LHCN-M2 (cell line): ENCODE measurements at regions not wholly inside any gene's neighbourhood (a gene's known extent, or its start where the extent isn't known, plus 50 kb on each side); places are given as distances from the start of the nearest gene placed in this dataset.

ENCODE experiments used
- DNase-seq: peaks from one replicate; pipeline ENCODE4 v3.0.0-alpha.2; 2012; ENCODE audit warnings: low read depth

DNA sequence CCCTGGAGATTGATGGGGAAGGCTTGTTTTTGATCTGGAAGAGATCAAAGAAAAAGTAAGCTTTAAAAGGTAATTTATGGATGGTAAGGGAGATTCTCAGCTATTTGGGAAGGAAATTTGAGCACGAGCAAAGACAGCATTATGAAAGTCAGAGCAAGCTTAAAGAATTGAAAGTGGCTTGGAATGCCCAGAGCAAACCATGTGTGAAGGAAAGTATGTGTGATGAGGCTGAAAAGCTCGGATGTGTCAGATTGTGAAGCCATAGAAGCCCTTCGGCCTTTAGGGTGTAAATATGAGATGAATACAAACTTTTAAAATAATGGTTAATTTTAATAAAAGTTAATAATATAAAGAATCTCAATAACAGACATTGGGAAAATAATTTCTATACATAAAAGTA lies 377.4 kb upstream of the DSEL start:
- DNase-seq: no peak

DNA sequence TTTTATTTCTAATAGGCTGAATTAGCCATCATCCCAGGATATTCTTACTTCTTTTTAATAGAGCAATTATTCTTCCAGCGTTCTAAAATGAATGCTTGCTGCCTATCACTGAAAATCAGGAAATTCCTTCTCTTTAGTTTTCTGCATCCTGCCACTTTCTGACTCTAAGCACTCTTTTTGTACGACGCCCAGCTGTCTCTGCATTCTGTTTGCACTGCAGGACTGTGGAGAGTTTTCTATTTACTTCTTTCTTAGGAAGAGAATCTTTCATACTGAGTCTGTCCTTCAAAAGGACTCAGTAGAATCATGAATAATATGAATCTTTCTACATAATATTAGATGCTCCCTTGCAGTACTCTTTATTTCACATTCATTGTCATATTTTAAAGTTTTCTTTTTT lies 360.4 kb upstream of the DSEL start:
- no peak for DNase-seq

DNA sequence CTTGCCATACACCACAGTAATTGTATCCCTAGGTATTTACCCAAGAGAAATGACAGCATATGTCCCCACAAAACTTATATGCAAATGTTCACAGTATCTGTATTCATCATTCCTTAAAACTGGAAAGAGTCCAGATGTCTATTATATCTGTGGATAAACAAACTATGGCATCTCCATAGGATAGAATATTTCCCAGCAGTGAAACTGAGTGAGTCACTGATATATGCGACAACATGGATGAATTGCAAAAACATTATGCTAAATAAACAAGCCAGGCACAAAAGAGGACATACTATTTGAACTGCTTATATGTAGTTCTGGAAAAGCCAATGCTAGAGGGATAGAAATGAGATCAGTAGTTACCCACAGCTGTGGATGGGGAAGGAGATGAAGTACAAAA lies 359.4 kb upstream of the DSEL start:
- DNase-seq: no peak

DNA sequence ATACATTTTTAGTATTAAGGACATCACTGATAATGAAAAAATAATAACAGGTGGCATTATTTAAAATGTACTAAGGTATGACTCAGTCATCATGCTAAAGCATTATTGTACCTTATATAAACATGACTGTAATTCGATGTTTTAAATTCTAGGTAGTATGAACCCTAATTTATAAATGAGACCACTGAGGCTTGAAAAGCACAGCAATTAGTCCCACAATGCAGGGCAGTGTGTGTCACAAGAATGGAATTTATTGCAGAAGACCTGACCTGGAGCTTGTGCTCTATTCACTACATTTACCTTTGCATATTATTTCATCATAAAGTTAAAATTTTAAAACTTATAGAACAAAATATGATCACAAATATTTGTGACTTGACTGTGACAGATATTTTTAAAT lies 358.5 kb upstream of the DSEL start:
- no peak for DNase-seq

DNA sequence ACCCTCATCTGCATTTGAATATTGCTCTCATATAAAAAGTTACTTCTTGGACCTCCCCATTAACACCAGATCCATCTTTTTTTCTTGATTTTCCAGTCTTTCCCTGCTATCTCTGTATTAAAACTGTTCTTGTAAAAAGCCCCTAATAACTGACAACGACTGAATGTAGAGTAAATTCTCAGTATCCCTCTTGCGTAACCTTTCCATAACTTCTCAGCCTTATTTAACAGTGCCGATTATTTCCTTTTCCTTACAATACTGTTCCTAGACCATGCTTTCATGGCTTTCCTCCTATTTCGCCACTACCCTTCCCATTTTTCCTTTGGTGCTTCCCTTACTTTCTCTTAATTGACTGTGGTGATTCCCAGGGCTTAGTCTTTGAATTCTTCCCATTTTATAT lies 348.9 kb upstream of the DSEL start:
- DNase-seq: no peak

DNA sequence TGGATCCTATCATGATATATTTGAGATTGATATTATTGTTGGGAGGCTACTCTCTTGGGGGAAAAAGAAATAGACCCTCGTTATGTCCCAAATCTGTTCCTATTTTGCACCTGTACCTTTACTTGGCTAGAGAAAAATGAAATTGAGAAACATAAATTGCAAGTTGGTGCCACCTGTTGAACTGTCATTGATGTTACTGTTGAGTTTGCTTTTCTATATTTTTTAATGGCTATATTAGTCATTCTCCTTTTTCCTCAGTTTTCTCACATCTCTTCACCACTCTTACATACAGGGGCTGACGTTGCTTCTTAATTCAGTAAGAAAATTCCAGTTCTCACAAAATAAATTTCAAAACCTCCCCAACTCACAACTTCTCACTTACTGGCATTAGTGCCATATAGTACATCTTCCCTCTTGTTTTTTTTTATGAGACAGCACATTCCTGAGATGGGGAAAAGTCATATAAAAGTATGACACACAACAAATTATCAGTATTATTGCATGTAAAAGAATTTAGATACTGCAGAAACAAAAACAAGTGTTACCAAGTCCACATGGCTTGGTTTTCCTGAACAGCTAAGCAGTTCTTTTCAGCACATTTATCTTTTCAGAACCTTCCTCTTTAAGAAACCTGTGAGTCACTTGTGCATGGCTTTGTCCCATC lies 348.3 kb upstream of the DSEL start:
- DNase-seq: peak; percentile 78

DNA sequence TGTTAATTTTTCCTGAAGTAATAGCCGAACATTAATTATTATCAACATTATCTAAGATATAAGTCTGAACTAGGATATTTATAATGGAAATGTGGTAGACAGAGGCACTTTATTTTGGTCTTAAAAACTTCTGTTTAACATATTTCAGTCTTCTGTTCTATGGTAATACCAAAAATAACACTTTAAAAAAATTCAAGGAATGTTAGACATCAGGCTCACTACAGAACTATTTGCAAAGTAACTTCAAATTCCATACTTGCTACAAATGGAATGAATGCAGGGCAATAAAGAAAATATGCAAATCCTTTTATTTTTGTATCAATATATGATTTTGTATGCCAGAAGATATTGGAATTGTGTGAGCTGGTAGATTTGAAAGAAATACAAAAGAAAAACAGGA lies 345.5 kb upstream of the DSEL start:
- DNase-seq: peak; percentile 23

DNA sequence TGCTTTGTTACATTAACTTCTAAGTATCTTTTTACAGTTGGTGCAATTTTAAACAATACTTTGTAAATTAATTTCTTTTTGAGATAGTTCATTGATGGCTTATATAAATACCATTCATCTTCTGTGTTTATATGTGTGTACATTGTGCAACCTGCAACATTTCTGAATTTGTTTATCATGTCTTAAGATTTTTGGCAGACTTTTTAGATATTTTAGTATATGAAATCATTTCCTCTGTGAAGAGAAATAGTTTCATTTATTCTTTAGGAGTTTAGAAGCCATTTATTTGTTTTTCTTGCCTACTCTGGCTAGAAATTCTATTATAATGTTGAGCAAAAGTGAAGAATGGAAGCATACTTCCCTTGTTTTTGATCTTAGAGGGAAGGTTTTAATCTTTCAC lies 337.8 kb upstream of the DSEL start:
- no peak for DNase-seq

DNA sequence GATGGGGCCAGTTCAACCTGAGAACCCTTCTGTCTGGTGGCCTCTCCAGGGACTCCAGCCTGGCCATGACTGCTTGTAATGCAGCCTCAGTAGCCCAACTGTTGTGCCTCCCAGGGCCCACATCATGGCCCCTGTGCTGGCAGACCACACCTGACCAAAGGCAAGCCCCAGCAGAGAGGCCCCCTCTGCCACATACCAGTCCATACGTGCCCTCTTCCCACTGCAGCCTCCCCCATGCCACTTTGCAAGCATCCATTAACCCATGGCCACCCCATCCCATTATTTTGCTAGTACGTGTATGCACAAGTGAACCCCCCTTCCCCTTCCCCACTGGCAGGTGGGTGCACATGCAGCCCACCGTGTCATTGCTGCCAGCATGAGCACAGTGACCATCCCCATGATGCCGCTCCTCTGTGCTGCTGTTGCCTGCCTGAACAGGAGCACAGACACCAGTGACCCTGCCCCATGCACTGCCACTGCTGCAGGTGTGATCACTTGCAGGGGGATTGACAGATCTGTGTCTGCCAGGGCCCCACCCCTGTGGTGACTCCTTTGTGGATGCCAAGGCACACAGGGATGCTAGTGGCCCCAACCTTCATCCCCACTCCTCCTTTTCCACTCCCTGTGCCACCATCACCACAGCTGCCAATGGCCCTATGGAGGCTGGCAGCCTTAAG lies 330.0 kb upstream of the DSEL start:
- DNase-seq: no peak

DNA sequence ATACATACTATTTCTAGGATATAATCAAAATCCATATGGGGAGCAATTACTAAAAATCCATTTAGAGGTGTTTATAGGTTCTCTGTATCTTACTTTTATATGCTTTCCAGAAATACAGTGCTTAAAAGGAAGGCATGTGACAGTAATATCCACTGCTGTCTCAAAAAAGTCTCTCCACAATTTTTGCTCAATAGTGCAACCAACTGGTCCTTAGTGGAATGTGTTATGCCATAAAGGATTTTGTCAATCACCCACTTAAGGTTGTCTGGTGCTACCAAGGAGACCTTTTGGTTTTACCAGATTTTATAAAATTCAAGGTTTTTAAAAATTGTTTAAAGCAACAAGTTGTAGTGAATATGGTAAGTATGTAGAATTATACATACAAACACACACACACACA lies 328.5 kb upstream of the DSEL start:
- DNase-seq: peak; percentile 44

DNA sequence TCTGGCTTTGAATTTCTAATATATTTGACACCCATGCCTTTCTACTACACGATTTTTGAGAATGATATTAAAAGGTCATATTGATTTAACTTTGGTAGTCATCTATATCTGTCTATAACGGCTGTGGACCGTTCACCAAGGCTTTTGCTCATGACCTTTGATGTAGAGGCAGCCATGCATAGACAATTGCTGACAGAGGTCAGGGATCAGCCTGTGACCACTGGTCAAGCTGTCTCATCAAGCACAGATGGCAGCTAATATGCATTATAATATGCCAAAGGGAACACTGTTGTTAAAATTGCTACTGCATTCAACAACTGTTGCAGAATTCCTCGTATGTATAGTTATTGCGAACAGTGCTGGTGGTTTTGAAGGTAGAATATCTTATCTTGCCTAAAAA lies 323.9 kb upstream of the DSEL start:
- no peak for DNase-seq

DNA sequence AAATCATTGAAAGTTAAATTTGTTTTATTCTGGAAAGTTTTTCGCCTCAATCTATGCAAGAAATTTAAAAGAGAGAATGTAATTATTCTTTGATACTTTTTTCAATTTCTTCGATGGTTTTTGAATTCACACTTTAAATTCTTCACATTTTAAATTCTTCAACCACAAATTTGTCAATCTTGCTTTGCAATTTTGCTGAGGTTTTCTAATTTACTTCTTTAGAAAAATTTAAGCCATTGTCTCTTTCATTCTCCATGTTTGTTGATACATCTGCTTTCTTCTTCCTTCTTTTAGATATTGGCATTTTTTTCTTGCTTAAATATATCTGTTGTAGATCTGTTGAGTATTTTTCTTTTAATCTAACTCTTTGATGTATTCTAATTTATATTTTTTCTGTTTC lies 301.9 kb upstream of the DSEL start:
- DNase-seq: no peak

DNA sequence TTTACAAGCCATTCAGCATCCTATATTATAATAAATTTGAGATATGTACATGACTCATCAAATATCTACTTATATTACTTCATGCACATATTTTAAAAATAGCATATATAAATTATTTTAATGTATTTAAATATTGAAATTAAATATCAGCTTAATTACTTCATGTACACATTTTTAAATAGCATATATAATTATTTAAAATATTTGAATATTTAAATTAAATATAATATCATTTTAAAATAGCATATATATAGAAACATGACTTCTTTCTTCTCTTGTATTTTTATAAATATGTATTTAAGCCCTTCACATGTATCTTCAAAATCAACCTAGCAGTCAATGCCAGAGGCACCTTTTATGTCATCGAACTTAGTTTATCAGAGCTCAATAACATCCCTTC lies 298.8 kb upstream of the DSEL start:
- DNase-seq: no peak

DNA sequence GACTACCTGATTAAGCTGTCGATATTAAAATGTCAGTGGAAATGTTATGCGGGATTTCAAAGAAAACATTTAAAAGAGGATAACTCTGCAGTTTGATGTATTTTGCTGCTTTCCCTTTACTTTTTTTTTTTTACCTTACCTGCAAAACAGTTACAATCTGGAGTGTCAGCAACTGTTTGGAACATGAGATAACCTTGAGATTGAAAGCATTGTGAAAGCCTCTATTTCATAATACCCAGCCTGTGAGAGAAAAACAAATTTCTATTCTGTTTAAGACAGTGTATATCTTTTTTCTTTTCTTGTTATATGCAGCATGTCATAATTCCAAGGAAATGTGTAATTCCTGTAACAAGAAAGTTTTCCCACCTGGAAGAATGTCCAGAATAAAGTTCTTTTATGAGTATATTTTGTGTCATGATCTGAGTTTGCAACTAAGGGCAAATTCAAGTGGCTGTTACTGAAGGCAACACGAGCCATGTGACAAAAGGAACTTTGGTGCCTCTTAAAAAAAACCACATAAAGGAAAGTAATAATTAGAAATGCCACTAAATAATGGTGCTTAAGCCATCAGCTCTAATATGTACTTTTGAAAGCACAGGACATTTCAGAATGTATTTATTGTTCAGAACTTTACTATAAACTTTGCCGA lies 297.0 kb upstream of the DSEL start:
- no peak for DNase-seq

DNA sequence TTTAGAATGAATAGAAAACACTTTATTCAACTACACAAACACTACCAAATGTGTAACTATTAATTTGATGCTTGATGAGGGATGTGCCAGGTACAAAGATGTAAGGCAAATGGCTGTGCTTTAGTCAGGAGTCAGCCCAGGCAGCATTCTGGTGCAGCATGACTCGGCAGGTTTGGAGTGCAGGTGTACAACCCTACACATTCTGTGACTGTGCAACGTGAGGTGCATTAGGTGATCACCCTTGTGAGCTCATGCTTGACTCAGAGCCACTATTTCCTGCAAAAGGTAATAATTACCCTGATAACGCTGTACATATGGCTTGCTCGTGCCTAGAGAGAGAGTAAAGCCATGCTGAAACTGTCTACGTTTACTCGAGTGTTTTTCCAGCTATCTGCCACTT lies 288.7 kb upstream of the DSEL start:
- DNase-seq: peak; percentile 26

DNA sequence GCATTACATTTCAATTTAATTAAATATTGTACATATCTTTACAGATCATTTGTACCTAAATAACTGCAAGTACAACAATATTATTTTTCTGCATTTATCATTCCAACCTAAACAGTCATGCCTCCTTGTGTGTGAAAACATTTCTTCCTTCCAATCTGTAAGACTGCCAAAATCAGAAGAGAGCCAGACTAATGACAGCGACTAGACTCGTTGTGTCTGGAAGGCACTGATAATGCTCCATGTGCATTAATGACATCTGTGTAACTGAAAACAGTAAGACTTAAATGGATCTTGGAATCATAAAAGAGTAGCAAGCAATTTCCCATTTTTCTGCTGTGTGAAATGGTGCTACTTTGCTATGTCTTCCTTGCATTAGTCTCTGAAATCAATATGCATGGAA lies 278.0 kb upstream of the DSEL start:
- peak; percentile 12 for DNase-seq

DNA sequence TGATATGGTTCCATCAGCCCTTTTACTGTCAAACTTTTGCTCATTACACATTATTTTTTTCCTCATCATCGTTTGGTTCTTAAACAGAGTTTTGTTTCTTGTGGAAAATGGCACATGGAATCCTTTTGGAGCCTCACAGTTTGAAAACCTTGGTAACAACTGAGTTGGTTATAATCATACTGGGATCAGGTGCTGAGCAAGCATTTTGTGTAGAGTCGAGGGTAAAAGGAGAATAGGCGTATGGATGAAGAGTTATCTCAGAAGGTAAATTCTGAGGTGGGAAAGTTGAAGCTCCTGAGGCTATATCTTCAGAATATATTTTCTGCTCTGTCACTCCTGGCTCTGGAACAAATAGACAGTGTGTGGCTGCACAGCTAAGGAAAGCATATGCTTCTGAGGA lies 274.0 kb upstream of the DSEL start:
- no peak for DNase-seq

DNA sequence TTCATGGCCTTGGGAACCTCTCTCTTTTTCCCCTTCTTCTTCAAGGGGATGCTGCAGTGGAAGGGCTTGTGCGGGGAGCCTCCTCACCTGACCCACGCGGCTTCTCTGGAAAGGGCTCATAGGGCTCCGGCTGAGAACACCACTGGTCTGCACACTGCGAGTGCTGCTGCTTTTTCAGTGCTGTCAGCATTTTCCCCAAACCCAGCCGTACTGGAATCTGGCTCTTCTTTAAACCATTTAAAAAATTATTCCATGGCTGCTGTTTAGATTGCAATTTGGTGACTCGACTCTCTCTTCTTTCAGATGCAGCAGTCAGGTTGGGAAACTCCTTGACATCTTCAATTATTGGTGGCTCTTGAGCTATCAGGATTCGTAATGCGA lies 272.6 kb upstream of the DSEL start:
- DNase-seq: no peak

DNA sequence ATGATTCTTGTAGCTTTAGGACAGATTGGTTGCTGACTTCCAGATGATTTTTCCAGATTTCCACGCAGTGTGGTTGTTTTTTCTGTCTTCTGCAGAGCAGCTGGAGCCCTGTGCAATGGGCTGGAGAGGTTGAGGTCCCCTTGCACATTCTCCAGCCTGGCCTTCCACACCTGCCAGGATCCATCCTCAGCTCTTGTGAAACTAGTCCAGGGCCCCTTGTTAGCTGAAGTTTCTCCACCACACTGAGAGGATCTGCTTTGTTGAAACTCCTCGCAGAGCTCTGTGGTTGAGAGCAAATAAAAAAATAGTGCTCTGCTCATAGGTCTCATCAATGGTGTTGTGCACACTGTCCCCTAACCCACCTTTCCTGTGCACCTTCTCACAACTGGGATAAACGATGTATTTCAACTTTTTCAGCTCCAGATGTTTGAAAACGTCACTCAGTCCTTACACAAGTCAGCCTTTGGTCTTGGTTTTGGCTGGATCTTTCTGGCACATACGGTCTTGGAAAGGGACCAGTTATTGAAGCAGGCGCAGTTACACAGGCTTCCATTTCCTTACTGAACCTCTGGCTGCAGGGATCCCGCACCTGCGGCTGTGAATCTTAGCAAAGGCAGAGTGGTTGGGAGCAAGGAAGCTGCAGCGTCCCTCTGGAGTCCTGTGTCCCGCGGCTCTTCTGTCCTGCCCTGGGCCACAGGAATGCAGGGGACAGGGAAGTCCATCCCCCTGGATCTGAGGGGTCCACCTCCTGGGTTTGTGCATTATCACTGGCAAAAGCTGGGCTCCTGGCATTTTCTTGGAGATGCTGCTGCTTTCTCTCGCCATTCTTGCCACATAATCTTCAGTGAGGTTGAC lies 272.0 kb upstream of the DSEL start:
- peak; percentile 26 for DNase-seq

DNA sequence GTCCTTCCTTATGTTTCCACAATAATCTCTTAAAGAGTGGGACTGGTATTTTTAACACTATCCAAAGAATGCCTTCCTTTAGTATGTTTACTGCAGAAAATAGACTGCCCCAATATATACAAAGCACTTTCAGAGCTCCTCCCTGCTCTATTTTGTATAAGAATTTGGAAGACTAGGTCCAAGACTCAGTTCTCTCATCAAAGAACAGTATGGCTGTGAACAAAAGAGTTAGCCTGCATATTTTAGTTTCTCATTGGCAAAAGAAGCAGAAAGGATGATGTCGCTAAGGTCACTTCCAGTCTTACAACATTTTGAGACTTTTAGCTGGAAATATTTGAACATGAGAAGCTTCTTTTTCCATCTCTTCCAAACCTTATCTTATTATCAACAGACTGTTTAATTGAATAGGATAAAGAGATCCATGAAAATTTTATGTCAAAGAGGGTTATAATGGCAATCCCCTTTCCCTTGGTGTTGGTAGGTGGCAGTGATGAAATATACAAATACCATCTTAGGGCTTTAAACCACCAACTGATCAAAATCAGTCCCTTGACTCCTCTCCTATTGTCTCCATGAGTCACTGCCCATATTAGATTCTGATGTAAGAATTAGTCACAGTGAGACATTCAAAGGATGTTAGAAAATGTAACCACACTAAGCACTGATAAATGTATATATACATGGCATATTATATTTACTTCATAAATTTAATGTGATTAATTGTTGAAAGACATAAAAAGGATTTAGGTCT lies 266.9 kb upstream of the DSEL start:
- peak; percentile 93 for DNase-seq

DNA sequence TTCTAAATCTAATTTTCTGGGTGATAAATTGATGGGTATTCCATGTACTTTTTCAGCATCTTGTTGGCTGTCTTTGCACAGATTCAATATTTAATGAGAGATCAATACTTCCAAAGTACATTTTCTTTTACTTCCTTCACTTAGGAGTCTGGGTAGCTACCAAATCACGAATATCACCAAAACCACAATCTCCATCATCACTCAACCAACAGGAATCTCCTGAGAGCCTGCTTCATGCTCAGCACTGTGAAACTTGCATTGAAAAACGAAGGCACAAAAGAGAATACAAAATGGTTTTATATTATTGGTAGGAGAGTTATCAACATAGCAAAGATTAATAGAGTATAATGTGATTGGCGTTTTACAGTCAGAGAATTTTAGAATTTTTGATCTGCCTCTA lies 261.5 kb upstream of the DSEL start:
- DNase-seq: no peak

DNA sequence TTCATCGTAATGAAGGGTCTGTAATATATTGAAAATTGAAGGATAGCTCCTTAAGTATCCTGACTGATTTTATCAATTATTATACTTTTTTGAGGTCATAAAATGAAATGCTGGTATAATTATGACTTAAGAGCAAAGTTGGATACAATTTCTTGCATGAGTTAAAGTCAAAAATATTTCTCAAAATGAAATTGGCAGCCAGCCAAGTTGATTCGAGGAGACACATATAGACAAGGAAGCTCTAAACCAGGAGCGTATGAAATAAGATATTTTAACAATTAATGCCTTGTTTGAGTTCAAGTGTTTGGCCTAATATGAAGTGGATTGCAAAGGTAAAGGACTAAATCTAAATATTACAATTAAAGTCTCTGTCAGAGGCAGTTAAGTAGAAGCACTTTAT lies 260.4 kb upstream of the DSEL start:
- no peak for DNase-seq
